Right lobe of liver (tissue), 4 donors: ENCODE measurements at regions not wholly inside any gene's neighbourhood (a gene's known extent, or its start where the extent isn't known, plus 50 kb on each side); places are given as distances from the start of the nearest gene placed in this dataset.

ENCODE experiments used
- CTCF ChIP-seq, 4 donors: fragments of 200-600 bp in 3 of 4; fragments of 450-650 bp in 1 of 4; IDR thresholded peaks; one replicate each; pipeline versions ENCODE4 v1.5.1 to v1.8.0; 2016 to 2022; ENCODE audit warnings: antibody characterized with exemption in 4 of 4, mild to moderate bottlenecking in 2 of 4
- POLR2A ChIP-seq: fragments of 450-650 bp; IDR thresholded peaks from one replicate; pipeline ENCODE4 v1.6.1; 2017; ENCODE audit warnings: antibody characterized with exemption, mild to moderate bottlenecking
- donor health status: DM: no; HTN: no; CAD: no.
- donor health status: DM: no; HTN: no; CAD: no.
- donor health status: DM: no; HTN: yes; CAD: no.

- TF ChIP-seq CTCF (IDR thresholded peaks at IDR 0.05) (no peak), POLR2A (no peak)
Observed at GRCh38 chr2:189232759-189233406, 53.3 kb upstream of the COL5A2 start.
